AG10803 (cell line): ENCODE measurements at regions not wholly inside any gene's neighbourhood (a gene's known extent, or its start where the extent isn't known, plus 50 kb on each side); places are given as distances from the start of the nearest gene placed in this dataset.

ENCODE experiments used
- DNase-seq: peaks from one replicate; pipeline ENCODE4 v3.0.0; 2010; ENCODE audit warnings: low read depth
- H3K4me3 ChIP-seq: 2 replicates; pipeline ENCODE4 v1.5.1; 2011; ENCODE audit warnings: mild to moderate bottlenecking, low read length, control low read depth
- CTCF ChIP-seq: conservative IDR thresholded peaks from 2 replicates; pipeline ENCODE4 v1.5.1; 2011; ENCODE audit warnings: mild to moderate bottlenecking, low read length, control low read depth, inconsistent platforms

- no peak overlapping the region for H3K4me3 ChIP-seq
- no peak for DNase-seq
- no peak for TF ChIP-seq CTCF
Measured at GRCh38 chr3:78406396-78406795, 1361.4 kb downstream of the ROBO1 start.

DNA sequence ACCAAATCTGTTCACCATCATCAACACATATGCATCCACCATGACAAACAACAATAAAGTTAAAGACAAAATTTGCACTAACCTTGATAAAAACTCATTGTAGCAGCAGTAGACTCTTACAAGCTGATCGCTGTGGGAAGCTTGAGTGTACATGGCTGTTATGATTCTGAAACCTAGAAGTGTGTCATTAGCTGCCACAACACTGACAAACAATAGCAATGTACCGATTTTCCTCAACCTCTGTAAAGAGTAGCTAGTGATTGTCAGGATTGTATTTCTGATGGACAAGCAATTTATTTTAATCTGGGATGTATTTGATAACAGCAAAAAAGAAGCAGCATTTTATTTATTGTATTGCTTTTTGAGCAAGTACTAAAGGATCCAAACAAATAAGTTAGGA lies 1357.7 kb downstream of the ROBO1 start:
- no peak for TF ChIP-seq CTCF
- no peak overlapping the region for H3K4me3 ChIP-seq
- DNase-seq, result no peak

- no peak for DNase-seq
- no peak for TF ChIP-seq CTCF
- H3K4me3 ChIP-seq, result no peak overlapping the region
Measured at GRCh38 chr3:78414261-78414660, 1353.5 kb downstream of the ROBO1 start.

- no peak for TF ChIP-seq CTCF
- H3K4me3 ChIP-seq, result no peak overlapping the region
Measured at GRCh38 chr3:78420611-78421010, 1347.2 kb downstream of the ROBO1 start.

DNA sequence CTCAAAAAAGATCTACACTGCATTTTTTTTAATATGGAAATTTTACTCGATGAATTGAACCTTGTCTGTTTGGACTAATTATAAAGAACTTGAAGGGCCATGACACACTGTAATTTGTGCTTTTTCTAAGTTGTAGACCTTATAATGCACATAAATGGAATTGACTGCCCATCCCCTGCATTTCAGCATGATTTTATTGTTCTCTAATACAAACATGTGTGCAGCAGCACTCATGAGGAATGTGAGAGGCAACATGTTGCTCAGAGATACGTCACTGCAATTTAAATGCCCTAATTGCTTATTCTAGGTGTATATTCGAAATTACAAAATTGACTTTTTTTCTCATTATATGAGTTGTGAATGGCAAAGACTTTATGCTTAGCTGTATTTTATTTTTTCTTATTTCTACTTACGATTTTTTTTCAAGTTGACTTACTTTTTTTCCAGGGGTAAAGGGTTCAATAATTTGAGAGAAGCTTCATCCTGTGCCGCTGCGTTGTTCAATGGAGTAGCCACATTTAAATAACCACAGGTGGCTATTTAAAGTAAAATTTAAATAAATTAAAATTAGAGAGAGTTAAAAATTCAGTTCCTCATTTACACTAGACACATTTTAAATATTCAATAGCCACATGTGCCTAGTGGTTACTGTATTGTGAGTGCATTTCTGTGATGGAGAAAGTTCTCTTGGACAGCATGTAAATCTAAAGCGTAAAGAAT lies 1346.4 kb downstream of the ROBO1 start:
- no peak for DNase-seq
- H3K4me3 ChIP-seq, result no peak overlapping the region
- TF ChIP-seq CTCF, result no peak

More at GRCh38 chr3:78420611-78421010, 1347.2 kb downstream of the ROBO1 start:
- DNase-seq, result no peak

DNA sequence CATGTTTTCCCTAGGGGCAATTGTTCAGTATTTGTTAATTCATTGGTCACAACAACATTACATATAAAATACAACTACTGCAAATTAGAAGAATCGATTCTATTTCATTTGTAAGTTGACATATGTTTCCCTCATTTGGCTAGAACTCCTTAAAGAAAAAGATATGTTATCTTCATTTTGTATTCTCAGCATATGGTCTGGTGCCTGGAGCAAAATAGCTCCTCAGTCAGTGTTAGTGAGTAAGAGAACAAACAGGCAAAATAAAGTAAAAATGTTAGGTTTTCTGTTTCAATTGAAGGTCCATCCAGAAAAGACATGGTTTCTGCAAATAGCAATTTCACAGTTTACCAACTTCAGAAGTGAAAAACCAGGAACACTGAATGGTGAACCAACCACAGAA lies 1343.1 kb downstream of the ROBO1 start:
- TF ChIP-seq CTCF, result no peak
- no peak overlapping the region for H3K4me3 ChIP-seq

DNA sequence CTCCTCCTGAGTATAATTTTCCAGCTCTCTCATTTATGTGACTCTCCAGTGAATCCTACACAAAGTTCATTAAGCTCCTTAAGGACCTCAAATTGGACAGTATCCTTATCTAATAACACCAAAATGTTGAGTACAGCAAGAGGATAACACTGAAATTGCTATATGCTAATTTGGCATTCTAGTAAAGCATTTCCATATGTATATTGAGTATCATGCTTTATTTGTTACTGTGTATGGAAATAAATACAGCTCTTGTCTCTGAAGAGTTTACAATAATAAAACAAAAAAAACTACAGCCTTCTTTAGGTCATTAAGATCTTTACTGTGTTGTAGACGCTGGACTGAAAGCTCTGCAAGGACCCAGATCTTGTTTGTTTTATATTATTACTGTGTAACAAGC lies 1341.3 kb downstream of the ROBO1 start:
- no peak overlapping the region for H3K4me3 ChIP-seq
- no peak for DNase-seq
- TF ChIP-seq CTCF, result no peak

More for the DNA sequence above, 1343.1 kb downstream of the ROBO1 start:
- no peak for DNase-seq
